ENCODE measurements at regions not wholly inside any gene's neighbourhood (a gene's known extent, or its start where the extent isn't known, plus 50 kb on each side); places are given as distances from the start of the nearest gene placed in this dataset.

DNA sequence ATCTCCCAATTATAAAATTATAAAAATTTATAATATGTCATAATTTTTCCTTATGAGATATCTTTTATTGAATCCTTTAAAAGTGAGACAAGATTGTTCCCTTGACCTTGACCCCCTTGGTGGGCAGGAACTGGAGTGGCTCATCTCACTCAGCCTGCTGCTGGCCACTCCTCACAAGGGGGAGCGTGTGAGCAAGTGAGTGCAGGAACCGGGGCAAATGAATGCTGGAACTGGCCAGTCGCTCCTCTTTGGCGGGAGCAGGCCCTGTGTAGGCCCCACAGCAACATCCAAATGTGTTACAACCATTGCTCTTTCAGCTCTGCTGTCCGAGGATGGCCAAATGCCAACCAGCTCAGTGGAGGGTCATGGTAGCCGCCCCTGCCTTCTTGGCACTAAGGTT is 178.8 kb downstream of the ETNK1 start:
- TF ChIP-seq, protein P1, sequence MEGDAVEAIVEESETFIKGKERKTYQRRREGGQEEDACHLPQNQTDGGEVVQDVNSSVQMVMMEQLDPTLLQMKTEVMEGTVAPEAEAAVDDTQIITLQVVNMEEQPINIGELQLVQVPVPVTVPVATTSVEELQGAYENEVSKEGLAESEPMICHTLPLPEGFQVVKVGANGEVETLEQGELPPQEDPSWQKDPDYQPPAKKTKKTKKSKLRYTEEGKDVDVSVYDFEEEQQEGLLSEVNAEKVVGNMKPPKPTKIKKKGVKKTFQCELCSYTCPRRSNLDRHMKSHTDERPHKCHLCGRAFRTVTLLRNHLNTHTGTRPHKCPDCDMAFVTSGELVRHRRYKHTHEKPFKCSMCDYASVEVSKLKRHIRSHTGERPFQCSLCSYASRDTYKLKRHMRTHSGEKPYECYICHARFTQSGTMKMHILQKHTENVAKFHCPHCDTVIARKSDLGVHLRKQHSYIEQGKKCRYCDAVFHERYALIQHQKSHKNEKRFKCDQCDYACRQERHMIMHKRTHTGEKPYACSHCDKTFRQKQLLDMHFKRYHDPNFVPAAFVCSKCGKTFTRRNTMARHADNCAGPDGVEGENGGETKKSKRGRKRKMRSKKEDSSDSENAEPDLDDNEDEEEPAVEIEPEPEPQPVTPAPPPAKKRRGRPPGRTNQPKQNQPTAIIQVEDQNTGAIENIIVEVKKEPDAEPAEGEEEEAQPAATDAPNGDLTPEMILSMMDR (IDR thresholded peaks at IDR 0.05), result no peak
- TF ChIP-seq POLR2A (IDR thresholded peaks at IDR 0.05), result no peak

Measured in lower leg skin (tissue), 3 donors.